Activated naive CD8-positive, alpha-beta T cell (primary cell): ENCODE measurements at regions not wholly inside any gene's neighbourhood (a gene's known extent, or its start where the extent isn't known, plus 50 kb on each side); places are given as distances from the start of the nearest gene placed in this dataset.

Experiments
- H3K27ac Mint-ChIP-seq: one replicate; pipeline ENCODE4 v1.8.0; 2021; ENCODE audit warnings: mixed read lengths
- H3K27me3 Mint-ChIP-seq: one replicate; pipeline ENCODE4 v1.8.0; 2021; ENCODE audit warnings: mixed read lengths
- H3K36me3 Mint-ChIP-seq: one replicate; pipeline ENCODE4 v1.8.0; 2021; ENCODE audit warnings: mixed read lengths
- H3K4me1 Mint-ChIP-seq: one replicate; pipeline ENCODE4 v1.8.0; 2021; ENCODE audit warnings: low read depth, mixed read lengths
- H3K4me3 Mint-ChIP-seq: one replicate; pipeline ENCODE4 v1.8.0; 2021; ENCODE audit warnings: mild to moderate bottlenecking, mixed read lengths
- H3K9me3 Mint-ChIP-seq: one replicate; pipeline ENCODE4 v1.8.0; 2021; ENCODE audit warnings: low read depth, mixed read lengths

DNA sequence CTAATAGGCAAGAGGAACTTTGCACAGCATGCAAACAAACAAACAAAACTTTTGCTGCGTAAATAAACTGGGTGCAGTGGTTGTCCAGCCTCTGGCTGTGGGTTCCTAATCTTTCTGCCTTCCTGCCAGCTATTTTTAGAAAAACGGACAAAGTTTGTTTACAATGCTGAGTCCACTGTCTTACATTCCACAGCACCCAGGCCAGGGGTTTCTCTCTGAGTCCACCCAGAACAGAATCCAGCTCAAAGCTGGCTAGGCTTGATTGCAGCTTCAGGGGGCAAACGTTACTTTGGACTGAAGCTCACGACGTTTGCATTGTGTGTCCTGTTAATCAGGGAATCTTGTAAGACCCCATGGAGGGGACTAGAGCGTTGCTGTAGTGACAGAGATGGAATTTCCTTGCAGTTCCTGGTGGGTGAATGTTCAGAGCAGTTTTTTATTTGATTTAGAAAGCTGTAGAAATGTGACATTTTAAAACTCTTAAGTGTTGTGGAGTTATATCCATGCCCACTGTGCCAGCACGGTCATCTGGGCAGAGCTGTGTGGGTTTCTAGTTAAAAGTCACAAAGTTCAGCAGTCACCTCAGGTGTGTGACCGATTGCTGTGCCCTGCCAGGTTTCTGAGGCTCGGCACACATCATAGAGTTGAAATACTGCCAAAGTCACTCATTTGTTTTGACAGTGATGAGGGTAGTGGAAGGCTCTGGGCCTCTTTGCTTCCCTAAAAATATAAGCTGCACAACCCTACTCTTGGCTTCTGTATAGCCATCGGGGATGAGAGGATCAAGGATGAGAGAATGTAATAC, 247.0 kb downstream of the STK31 start:
- H3K36me3 Mint-ChIP-seq: no peaks in the 10 kb centered on the region
- peaks cover 7% of the 10 kb centered on the region for H3K9me3 Mint-ChIP-seq
- H3K4me1 Mint-ChIP-seq: no peaks in the 10 kb centered on the region
- H3K27ac Mint-ChIP-seq: no peak overlapping the region
- H3K27me3 Mint-ChIP-seq: no peaks in the 10 kb centered on the region
- no peak overlapping the region for H3K4me3 Mint-ChIP-seq

DNA sequence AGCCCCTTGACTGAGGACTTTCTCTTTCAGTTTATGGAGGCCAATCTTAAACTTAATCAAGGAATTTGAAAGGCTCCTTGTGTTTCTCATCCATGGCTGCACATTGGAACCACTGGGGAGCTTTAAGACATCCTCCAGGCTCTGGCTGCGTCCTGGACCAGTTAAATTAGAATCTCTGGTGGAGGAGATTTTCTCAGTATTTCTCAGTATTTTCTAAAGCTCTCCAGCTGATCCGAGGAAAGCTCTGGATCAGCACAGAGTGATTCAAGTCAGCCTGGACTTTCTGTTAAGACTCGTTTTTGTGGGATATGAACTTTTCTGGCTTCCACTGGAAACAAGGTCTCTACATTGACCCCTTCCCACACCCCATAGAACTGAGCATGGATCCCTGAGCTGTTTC, 249.8 kb downstream of the STK31 start:
- Mint-ChIP-seq H3K4me3 (no peak overlapping the region), H3K4me1 (no peaks in the 10 kb centered on the region), H3K36me3 (no peaks in the 10 kb centered on the region)

DNA sequence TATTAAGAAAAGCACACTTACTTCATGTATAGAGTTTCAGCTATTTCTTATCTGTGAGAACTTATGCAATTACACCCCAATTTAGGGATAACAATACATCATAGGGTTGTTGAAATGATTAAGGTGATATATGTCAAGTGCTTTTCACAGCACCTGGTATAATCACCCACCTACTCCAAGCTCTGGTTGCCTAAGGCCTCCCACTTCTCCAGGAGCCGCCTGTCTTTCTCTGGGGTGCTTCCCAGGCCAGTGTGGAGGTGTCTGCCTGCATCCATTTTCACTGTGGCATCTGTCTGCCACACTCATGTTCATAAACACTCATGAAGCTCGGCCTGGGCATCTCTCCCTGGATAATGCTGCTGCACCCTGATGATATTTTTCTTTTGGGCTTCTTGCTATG, 250.3 kb downstream of the STK31 start:
- Mint-ChIP-seq H3K9me3 (peaks cover 4% of the 10 kb centered on the region), H3K4me1 (no peaks in the 10 kb centered on the region), H3K36me3 (no peaks in the 10 kb centered on the region), H3K27ac (no peak overlapping the region), H3K27me3 (no peaks in the 10 kb centered on the region), H3K4me3 (no peak overlapping the region)

More for the DNA sequence above, 249.8 kb downstream of the STK31 start:
- peaks cover 7% of the 10 kb centered on the region for H3K9me3 Mint-ChIP-seq
- H3K27ac Mint-ChIP-seq: no peak overlapping the region
- H3K27me3 Mint-ChIP-seq: no peaks in the 10 kb centered on the region

DNA sequence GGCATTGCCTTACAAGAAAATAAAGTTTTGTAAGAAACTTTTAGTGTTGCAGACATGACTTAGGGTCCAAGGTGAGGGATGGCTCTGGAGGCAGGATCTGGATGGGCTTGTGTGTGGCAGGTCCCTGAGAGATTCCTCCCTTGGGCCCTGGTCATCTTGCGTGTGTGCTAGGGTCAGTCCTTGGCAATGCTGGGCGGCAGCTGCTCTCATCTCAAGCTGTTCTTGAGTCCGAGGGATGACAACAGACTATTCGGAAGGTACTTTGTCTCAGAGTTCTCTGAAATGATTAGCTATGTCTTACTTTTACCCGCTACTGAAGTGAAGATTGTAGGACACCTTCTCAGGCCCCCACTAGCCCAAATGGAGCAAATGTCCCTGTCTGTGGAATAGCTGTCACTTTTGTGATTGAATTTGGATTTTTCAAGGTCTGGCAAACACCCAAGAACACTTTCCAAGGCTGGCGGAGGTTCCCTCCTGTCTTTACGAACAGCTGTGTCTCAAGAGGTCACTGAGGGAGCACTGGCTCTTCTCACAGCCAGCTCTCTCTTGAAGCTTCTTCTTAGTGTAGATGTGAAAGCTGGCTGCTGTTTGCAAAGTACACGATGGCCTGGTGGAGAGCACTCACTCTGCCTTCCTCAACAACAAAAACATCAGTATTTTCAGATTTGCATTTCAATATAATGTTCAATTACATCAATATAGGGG, 253.6 kb downstream of the STK31 start:
- peaks cover 1% of the 10 kb centered on the region for H3K4me1 Mint-ChIP-seq
- H3K27ac Mint-ChIP-seq: no peak overlapping the region
- no peak overlapping the region for H3K4me3 Mint-ChIP-seq
- no peaks in the 10 kb centered on the region for H3K9me3 Mint-ChIP-seq
- peaks cover 2% of the 10 kb centered on the region for H3K27me3 Mint-ChIP-seq
- no peaks in the 10 kb centered on the region for H3K36me3 Mint-ChIP-seq

DNA sequence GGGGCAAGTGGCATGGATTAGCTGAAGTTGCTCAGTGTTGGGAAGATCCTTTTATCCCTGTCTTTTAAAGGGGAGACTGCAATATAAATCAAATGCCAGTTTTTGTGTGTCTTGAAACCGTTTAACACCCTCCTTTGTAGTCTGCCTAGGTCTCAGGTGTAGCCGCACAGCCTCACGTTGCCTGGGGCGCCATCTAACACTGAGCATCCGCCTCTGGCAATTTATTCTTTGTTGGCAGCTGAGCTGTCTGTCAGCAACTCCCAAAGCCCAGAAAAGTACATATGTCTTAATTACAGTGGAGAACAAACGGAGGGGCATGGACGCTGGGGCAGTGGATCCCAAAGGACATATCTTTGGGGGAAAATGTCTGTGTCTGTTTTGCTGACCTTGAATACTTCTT, 254.7 kb downstream of the STK31 start:
- H3K27ac Mint-ChIP-seq: no peak overlapping the region
- H3K9me3 Mint-ChIP-seq: no peaks in the 10 kb centered on the region
- H3K27me3 Mint-ChIP-seq: peaks cover 3% of the 10 kb centered on the region
- no peak overlapping the region for H3K4me3 Mint-ChIP-seq
- H3K36me3 Mint-ChIP-seq: no peaks in the 10 kb centered on the region
- peaks cover 2% of the 10 kb centered on the region for H3K4me1 Mint-ChIP-seq

DNA sequence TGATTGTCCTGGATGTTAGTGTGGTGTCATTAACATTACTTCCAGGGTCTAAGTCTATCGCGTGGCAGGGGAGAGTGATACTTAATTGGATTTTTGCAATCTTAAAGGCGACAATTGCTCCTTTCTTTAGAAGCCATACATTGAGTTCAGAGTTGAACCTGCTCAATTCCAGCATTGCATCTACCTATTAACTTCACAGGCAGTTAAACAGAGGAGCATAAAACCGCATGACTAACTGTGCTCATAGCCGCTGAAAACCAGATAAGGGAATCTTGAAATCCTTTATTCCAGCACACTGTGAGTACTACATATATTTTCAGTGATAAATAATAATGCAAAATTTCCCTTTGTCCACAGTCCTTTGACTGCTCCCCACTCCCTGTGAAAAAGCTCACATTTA, 255.3 kb downstream of the STK31 start:
- no peak overlapping the region for H3K4me3 Mint-ChIP-seq
- no peak overlapping the region for H3K27ac Mint-ChIP-seq
- H3K4me1 Mint-ChIP-seq: peaks cover 2% of the 10 kb centered on the region
- peaks cover 3% of the 10 kb centered on the region for H3K27me3 Mint-ChIP-seq
- H3K36me3 Mint-ChIP-seq: no peaks in the 10 kb centered on the region
- no peaks in the 10 kb centered on the region for H3K9me3 Mint-ChIP-seq

DNA sequence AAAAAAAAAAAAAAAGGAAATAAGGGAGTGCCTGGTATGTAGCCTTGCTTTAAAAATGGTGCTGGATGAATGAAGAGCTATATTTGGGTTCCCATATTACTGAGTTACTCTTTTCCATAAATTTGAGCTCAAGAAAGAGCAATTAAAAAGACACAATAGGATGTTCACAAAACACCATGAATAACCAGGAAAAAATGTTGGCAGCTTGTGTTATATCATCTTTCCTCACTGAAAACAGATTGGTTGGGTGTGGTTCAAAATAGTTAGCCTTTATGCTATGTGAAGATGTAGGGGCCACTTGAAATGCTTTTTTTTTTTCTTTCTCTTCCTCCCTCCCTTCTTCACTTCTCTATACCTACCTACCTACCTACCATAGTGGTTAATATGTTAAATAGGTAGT, 256.9 kb downstream of the STK31 start:
- Mint-ChIP-seq H3K4me3 (no peak overlapping the region), H3K27ac (no peak overlapping the region), H3K9me3 (no peaks in the 10 kb centered on the region), H3K36me3 (no peaks in the 10 kb centered on the region), H3K27me3 (peaks cover 3% of the 10 kb centered on the region), H3K4me1 (peaks cover 2% of the 10 kb centered on the region)

DNA sequence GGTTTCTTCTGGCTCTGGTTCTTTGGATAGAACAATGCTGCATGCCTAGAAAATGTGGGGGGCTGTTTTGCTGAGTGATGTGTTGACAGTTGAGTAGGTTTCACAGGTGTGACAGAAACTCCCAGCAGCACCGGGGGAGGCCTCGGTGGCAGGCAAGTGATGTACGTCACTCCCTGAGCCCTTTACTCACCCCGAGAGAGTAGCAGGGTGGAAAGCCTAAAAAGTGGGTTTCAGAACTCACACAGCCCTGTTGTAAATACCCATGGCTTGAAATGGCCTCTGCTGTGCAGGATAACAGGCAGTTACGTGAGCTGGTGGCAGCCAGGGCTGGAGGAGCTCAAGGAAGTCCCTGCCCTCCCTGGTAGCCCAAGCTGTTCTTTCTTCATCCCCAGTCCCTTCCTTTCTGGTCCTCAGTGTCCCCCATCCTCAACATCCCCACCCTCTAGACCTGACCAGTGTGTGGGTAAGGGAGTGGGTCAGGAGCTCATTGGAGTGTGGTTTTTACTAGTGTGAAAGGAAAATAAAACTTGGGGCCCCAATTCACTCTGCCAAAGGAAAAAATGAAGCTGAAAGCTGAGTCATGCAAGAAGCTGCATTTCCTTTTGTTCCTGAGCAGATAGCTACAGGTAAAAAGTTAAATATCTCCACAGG, 258.1 kb downstream of the STK31 start:
- H3K36me3 Mint-ChIP-seq: no peaks in the 10 kb centered on the region
- H3K27ac Mint-ChIP-seq: no peak overlapping the region

DNA sequence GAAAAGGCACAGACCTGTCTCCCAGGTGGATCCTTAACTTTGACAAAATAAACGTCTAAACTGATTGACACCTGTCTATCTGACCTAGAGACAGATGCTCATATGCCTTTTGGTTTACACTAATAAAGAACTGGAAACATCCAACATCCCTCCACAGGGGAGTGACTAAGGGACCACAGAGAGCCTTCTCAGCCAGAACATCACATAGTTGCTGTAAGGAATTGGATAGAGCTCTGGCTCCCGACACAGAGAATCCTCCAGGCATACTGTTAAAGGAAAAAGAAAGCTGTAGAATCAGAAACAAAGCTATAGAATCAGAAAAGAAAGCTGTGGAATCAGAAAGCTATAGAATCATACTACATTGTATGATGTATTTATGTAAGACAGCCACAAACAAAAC, 258.8 kb downstream of the STK31 start:
- H3K36me3 Mint-ChIP-seq: no peaks in the 10 kb centered on the region
- peaks cover 2% of the 10 kb centered on the region for H3K4me1 Mint-ChIP-seq
- no peak overlapping the region for H3K27ac Mint-ChIP-seq
- H3K9me3 Mint-ChIP-seq: no peaks in the 10 kb centered on the region
- no peak overlapping the region for H3K4me3 Mint-ChIP-seq
- peaks cover 3% of the 10 kb centered on the region for H3K27me3 Mint-ChIP-seq

More for the DNA sequence above, 258.1 kb downstream of the STK31 start:
- no peak overlapping the region for H3K4me3 Mint-ChIP-seq
- H3K9me3 Mint-ChIP-seq: no peaks in the 10 kb centered on the region
- H3K4me1 Mint-ChIP-seq: peaks cover 2% of the 10 kb centered on the region
- H3K27me3 Mint-ChIP-seq: peaks cover 3% of the 10 kb centered on the region

DNA sequence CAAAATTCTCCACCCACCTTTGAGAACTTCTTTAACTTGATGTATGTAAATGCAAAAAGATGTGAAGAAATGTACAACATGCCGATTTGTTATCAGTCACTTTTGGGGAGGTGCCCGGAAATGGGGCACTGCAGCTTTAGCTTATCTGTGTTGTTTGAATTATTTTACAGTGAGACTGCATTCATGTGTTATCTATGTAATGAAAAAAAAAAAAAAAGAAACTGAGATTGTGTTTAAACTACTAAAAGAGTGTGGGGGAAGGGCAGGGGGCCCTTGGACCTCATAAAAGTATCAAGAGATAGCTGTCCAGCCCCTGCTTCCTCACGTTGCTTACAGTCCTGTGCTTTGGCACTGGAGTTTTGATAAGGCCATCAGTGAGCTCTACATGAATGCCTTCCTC, 259.4 kb downstream of the STK31 start:
- Mint-ChIP-seq H3K27me3 (peaks cover 3% of the 10 kb centered on the region), H3K4me1 (peaks cover 2% of the 10 kb centered on the region), H3K36me3 (no peaks in the 10 kb centered on the region), H3K9me3 (no peaks in the 10 kb centered on the region), H3K4me3 (no peak overlapping the region), H3K27ac (no peak overlapping the region)

DNA sequence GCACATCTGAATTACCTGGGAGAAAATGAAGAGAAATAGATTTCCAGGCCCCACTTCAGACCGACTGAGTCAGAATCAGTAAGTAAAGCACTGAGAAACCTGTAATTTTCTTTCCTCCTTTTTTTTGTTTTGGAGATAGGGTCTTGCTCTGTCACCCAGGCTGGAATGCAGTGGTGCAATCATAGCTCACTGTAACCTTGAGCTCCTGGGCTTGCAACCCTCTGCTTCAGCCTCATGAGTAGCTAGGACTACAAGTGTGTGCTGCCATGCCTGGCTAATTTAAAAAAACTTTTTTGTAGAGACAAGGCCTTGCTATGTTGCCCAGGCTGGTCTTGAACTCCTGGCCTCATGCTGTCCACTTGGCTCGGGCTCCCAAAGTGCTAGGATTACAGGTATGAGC, 260.2 kb downstream of the STK31 start:
- Mint-ChIP-seq H3K27ac (no peak overlapping the region), H3K9me3 (no peaks in the 10 kb centered on the region), H3K36me3 (no peaks in the 10 kb centered on the region), H3K27me3 (peaks cover 3% of the 10 kb centered on the region), H3K4me3 (no peak overlapping the region), H3K4me1 (peaks cover 2% of the 10 kb centered on the region)

DNA sequence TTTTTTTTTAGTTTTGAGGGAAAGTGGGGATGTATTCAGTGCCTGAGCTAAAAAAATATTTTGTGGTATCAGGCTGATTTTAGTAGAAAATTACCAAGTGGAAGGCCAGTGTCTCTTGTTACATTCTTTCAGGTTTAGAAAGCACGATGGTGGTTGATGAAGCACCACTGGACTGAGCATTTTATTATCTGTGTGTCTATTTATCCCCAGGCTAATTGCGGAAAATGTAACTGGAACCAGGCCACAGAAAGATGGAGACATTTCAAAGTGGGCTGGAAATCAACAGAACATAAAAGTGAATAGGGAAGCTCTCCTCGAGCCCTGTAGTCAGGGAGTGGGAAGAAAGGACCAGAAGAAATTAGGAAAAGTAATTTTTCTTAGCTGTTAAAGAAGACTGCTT, 261.0 kb downstream of the STK31 start:
- Mint-ChIP-seq H3K4me1 (peaks cover 2% of the 10 kb centered on the region), H3K4me3 (no peak overlapping the region), H3K36me3 (no peaks in the 10 kb centered on the region), H3K27me3 (peaks cover 3% of the 10 kb centered on the region), H3K27ac (no peak overlapping the region), H3K9me3 (no peaks in the 10 kb centered on the region)

DNA sequence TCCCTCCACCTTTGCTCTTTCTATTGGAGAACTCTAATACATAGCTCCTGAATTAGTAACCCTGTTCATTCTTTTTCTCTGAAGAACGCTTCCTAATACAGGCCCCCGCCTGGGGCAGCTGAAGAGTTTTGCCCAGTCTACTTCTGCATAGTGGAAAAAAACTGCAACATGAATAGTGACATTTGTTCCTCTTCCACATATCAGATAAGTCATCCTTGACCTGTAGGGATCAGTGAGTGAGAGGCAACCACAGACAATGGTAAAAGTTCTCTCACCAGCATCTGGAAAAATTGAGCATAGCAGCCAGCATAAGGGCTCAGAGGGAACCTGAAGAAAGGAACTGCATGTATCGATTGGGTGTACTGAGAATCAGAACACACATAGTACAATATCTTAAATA, 262.0 kb downstream of the STK31 start:
- H3K4me3 Mint-ChIP-seq: no peak overlapping the region

DNA sequence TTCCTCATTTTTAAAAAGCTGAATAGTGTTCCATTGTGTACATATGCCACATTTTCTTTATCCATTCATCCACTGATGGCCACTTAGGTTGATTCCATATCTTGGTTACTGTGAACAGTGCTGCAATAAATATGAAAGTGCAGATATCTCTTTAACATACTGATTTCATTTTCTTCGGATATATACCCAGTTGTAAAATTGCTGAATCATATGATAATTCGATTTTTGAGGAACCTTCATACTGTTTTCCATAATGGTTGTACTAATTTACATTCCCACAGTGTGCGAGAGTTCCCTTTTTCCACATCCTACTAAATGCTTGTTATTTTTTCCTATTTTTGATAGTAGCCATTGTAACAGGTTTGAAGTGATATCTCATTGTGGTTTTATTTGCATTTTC, 263.2 kb downstream of the STK31 start:
- Mint-ChIP-seq H3K36me3 (no peaks in the 10 kb centered on the region), H3K4me3 (no peak overlapping the region), H3K9me3 (no peaks in the 10 kb centered on the region), H3K27ac (no peak overlapping the region), H3K4me1 (peaks cover 2% of the 10 kb centered on the region), H3K27me3 (peaks cover 3% of the 10 kb centered on the region)

More for the DNA sequence above, 262.0 kb downstream of the STK31 start:
- no peaks in the 10 kb centered on the region for H3K9me3 Mint-ChIP-seq
- no peaks in the 10 kb centered on the region for H3K36me3 Mint-ChIP-seq
- H3K27ac Mint-ChIP-seq: no peak overlapping the region
- peaks cover 3% of the 10 kb centered on the region for H3K27me3 Mint-ChIP-seq
- H3K4me1 Mint-ChIP-seq: peaks cover 2% of the 10 kb centered on the region

DNA sequence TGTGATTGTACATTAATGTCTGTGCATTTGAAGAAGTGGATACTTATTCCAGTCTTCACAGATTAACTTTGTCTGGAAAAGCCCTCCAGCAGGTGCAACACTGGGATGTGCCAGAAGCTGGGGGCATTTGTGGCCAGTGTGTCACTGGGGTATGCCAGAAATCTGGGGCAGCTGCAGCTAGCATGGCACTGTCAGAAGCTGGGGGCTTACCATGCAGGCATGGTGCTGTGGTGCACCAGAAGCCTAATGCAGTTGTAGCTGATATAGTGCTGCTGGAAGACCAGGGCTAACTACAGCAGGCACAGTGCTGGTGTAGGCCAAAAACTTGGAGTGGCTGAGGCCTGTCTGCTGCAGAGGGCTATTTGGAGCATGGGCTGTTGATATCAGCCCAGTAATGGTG, 270.1 kb downstream of the STK31 start:
- Mint-ChIP-seq H3K4me1 (no peaks in the 10 kb centered on the region), H3K36me3 (peaks cover 5% of the 10 kb centered on the region), H3K4me3 (no peak overlapping the region), H3K27me3 (no peaks in the 10 kb centered on the region), H3K27ac (no peak overlapping the region), H3K9me3 (peaks cover 11% of the 10 kb centered on the region)
